ENCODE measurements at regions not wholly inside any gene's neighbourhood (a gene's known extent, or its start where the extent isn't known, plus 50 kb on each side); places are given as distances from the start of the nearest gene placed in this dataset.
"Not testable (repeated sequence)": the region's sequence is repeated elsewhere in the genome, so short reads cannot be mapped to it uniquely, and the experiment has no call there.

DNA sequence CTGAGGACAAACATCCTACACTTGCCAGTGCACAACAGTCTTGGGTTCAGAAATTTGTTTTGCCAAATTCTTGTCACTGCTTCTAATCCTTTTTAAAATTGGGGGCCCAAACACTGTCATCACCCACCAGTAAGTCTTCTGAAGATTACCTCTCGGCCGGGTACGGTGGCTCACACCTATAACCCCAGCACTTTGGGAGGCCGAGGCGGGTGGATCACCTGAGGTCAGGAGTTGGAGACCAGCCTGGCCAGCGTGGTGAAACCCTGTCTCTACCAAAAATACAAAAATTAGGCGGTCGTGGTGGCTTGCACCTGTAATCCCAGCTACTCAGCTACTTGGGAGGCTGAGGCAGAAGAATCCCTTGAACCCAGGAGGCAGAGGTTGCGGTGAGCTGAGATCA is 87.8 kb upstream of the DMRT1 start:
- DNase-seq (ENCODE audit: low read depth, low spot score) = not testable (repeated sequence)
- in situ Hi-C loops (cut with HindIII; ENCODE audit: low pct_unique_long_range_greater_than_20kb, low sequenced_read_pairs) = loop anchor here (25.0 kb wide), 1 partner anchor 141 kb away; no protein-coding TSS in a partner anchor

- in situ Hi-C loops (cut with HindIII; ENCODE audit: low pct_unique_long_range_greater_than_20kb, low sequenced_read_pairs) = loop anchor here (25.0 kb wide), 1 partner anchor 142 kb away; no protein-coding TSS in a partner anchor
- DNase-seq (ENCODE audit: low read depth, low spot score) = no peak
Observed at GRCh38 chr9:754150-754931, 87.2 kb upstream of the DMRT1 start.

DNA sequence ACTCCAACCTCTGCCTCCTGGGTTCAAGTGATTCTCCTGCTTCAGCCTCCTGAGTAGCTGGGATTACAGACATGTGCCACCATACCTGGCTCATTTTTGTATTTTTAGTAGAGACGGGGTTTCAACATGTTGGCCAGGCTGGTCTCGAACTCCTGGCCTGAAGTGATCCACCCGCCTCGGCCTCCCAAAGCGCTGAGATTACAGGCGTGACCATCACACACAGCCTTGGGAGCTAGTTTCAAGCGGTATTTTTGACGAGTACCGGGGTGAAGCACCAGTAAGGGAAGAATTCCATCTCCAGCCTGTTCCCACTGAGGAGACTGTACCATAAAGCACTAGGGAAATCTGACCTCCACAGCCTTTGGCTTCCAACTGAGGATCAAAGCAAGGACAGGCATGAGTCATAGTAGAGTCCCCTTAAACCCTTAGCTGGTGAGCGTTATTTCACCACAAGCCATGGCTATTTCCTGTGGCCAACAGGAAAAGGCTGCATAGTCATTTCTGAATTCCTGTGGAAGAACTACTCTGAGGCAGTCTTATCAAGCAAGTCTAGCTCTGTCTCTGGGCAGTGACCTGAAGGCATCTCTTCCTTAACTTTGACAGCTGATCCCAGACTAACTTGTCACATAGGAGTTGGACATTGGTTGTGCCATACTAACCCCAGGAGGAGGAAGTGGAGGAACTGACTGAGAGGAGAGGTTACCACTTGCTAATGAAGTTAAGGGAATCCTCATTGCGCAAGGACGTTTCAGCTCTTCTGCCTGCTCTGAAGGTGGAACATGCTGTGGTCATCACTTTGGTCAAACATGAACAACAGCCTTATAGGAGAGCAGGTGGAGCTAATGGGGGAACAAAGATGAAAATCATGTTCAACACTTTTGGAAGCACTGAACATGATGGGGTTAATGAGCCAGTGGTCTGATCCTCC is 85.8 kb upstream of the DMRT1 start:
- peak; percentile 37 for DNase-seq (ENCODE audit: low read depth, low spot score)

GRCh38 chr9:757246-757881 is 84.1 kb upstream of the DMRT1 start:
- in situ Hi-C loops (cut with HindIII; ENCODE audit: low pct_unique_long_range_greater_than_20kb, low sequenced_read_pairs) = loop anchor here (25.0 kb wide), 1 partner anchor 145 kb away; no protein-coding TSS in a partner anchor
- peak; percentile 73 for DNase-seq (ENCODE audit: low read depth, low spot score)

More for the DNA sequence above, 85.8 kb upstream of the DMRT1 start:
- in situ Hi-C loops (cut with HindIII; ENCODE audit: low pct_unique_long_range_greater_than_20kb, low sequenced_read_pairs) = loop anchor here (25.0 kb wide), 1 partner anchor 143 kb away; no protein-coding TSS in a partner anchor

- no peak for DNase-seq (ENCODE audit: low read depth, low spot score)
- in situ Hi-C loops (cut with HindIII; ENCODE audit: low pct_unique_long_range_greater_than_20kb, low sequenced_read_pairs) = loop anchor here (25.0 kb wide), 1 partner anchor 146 kb away; no protein-coding TSS in a partner anchor
Observed at GRCh38 chr9:758146-758545, 83.4 kb upstream of the DMRT1 start.

DNA sequence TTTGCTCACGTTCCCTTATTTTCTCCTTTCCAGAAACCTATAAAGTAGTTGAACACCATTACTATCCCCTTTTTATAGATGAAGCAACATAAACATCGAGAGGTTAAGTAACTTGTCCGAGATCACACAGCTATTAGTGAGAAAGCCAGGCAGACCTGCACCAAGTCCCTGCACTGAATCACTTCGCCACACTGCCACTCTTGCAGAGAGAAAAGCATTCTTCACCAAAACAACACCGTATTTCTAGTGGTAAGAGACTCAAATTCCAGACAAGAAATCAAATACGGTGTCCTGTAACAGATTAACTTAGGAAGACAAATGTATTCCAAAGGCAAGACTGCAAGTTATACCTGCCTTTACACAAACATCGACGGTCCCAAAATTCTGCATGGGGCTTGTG is 82.0 kb upstream of the DMRT1 start:
- in situ Hi-C loops (cut with HindIII; ENCODE audit: low pct_unique_long_range_greater_than_20kb, low sequenced_read_pairs) = loop anchor here (25.0 kb wide), 1 partner anchor 147 kb away; no protein-coding TSS in a partner anchor
- DNase-seq (ENCODE audit: low read depth, low spot score) = no peak

- in situ Hi-C loops (cut with HindIII; ENCODE audit: low pct_unique_long_range_greater_than_20kb, low sequenced_read_pairs) = loop anchor here (25.0 kb wide), 1 partner anchor 148 kb away; no protein-coding TSS in a partner anchor
- DNase-seq (ENCODE audit: low read depth, low spot score) = no peak
Observed at GRCh38 chr9:759983-760736, 81.3 kb upstream of the DMRT1 start.

GRCh38 chr9:761176-761792 is 80.2 kb upstream of the DMRT1 start:
- in situ Hi-C loops (cut with HindIII; ENCODE audit: low pct_unique_long_range_greater_than_20kb, low sequenced_read_pairs) = loop anchor here (25.0 kb wide), 1 partner anchor 149 kb away; no protein-coding TSS in a partner anchor

GRCh38 chr9:761793-762560 is 79.5 kb upstream of the DMRT1 start:
- in situ Hi-C loops (cut with HindIII; ENCODE audit: low pct_unique_long_range_greater_than_20kb, low sequenced_read_pairs) = loop anchor here (25.0 kb wide), 1 partner anchor 150 kb away; no protein-coding TSS in a partner anchor
- no peak for DNase-seq (ENCODE audit: low read depth, low spot score)

More at GRCh38 chr9:761176-761792, 80.2 kb upstream of the DMRT1 start:
- DNase-seq (ENCODE audit: low read depth, low spot score) = peak; percentile 40

- DNase-seq (ENCODE audit: low read depth, low spot score) = no peak
- in situ Hi-C loops (cut with HindIII; ENCODE audit: low pct_unique_long_range_greater_than_20kb, low sequenced_read_pairs) = loop anchor here (25.0 kb wide), 1 partner anchor 151 kb away; no protein-coding TSS in a partner anchor
Observed at GRCh38 chr9:763692-764091, 77.8 kb upstream of the DMRT1 start.

DNA sequence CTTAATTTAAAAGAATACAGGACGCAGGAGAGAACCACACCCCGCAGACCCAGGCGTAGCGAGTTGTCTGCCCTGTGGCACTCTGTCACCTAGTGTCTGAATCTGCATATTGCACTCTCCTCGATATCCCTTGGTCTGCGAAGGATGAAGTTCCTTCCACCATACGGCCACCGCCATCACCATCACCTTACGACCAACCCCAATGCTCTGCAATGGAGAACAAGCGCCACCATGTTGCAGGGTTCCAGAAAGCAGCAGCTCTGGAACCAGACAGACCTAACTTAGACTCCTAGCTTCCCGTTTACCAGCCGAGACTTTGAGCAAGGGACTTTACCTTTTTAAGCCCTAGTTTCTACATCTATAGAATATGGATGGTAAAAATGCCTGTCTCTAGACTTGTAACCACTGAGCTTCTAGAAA is 77.4 kb upstream of the DMRT1 start:
- peak; percentile 91 for DNase-seq (ENCODE audit: low read depth, low spot score)
- in situ Hi-C loops (cut with HindIII; ENCODE audit: low pct_unique_long_range_greater_than_20kb, low sequenced_read_pairs) = loop anchor here (25.0 kb wide), 1 partner anchor 152 kb away; no protein-coding TSS in a partner anchor

DNA sequence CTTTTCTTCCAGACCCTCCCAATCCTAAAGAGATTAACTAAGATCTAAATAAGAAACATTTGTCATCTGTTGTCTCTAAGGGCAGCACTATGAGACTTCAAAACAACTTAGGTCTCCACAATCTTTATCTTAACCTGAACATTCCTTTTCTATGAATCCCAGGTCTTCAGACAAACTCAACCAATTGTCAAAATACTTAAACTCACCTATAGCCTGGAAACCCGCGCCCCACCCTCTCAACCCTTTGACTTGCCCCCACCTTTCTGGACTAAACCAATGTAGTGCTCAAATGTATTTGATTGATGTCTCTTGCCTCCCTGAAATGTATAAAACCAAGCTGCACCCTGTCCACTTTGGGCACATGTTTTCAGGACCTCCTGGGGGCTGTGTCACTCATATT is 76.5 kb upstream of the DMRT1 start:
- no peak for DNase-seq (ENCODE audit: low read depth, low spot score)
- in situ Hi-C loops (cut with HindIII; ENCODE audit: low pct_unique_long_range_greater_than_20kb, low sequenced_read_pairs) = loop anchor here (25.0 kb wide), 1 partner anchor 153 kb away; no protein-coding TSS in a partner anchor

GRCh38 chr9:767061-767561 is 74.4 kb upstream of the DMRT1 start:
- not testable (repeated sequence) for DNase-seq (ENCODE audit: low read depth, low spot score)
- in situ Hi-C loops (cut with HindIII; ENCODE audit: low pct_unique_long_range_greater_than_20kb, low sequenced_read_pairs) = loop anchor here (25.0 kb wide), 1 partner anchor 155 kb away; no protein-coding TSS in a partner anchor

- in situ Hi-C loops (cut with HindIII; ENCODE audit: low pct_unique_long_range_greater_than_20kb, low sequenced_read_pairs) = no loop called here
- DNase-seq (ENCODE audit: low read depth, low spot score) = no peak
Observed at GRCh38 chr9:776086-776485, 65.4 kb upstream of the DMRT1 start.

DNA sequence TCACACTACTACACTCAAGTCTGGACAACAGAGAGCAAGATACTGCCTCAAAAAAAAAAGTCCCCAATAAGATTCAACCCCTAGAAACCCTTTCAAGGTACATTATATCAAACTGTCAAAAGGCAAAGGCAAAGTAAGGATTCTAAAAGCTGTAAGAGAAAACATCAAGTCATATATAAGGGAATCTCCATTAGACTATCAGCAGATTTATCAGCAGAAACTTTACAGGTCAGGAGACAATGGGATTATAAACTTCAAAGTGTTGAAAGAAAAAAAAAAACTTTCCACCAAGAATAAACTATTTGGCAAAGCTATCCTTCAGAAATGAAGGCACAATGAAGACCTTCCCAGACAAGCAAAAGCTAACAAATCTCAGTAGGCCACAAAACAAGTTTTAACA is 63.5 kb upstream of the DMRT1 start:
- in situ Hi-C loops (cut with HindIII; ENCODE audit: low pct_unique_long_range_greater_than_20kb, low sequenced_read_pairs) = no loop called here

More for the DNA sequence above, 63.5 kb upstream of the DMRT1 start:
- no peak for DNase-seq (ENCODE audit: low read depth, low spot score)
